Spleen (tissue), 11 donors: ENCODE measurements at regions not wholly inside any gene's neighbourhood (a gene's known extent, or its start where the extent isn't known, plus 50 kb on each side); places are given as distances from the start of the nearest gene placed in this dataset.

Source experiments
- DNase-seq: peaks from one replicate; pipeline ENCODE4 v3.0.0-alpha.2; 2020
- H3K27ac ChIP-seq, 8 donors: fragments of 200-600 bp; sonication (generic) in 7 of 8; 1 replicate in 4 of 8; 2 replicates in 4 of 8; pipeline versions ENCODE4 v1.5.0 to v1.8.0; 2016 to 2021; ENCODE audit warnings: inconsistent platforms in 4 of 8, mild to moderate bottlenecking in 4 of 8, moderate library complexity in 1 of 8
- H3K27me3 ChIP-seq, 7 donors: fragments of 200-600 bp; sonication (generic) in 6 of 7; replicated peaks in 1 of 7; 1 replicate in 4 of 7; 2 replicates in 3 of 7; pipeline versions ENCODE4 v1.5.0 to v1.8.0; 2016 to 2021; ENCODE audit warnings: inconsistent platforms in 3 of 7, mild to moderate bottlenecking in 1 of 7
- H3K36me3 ChIP-seq, 6 donors: fragments of 200-600 bp; sonication (generic) in 5 of 6; 1 replicate in 4 of 6; 2 replicates in 2 of 6; pipeline versions ENCODE4 v1.5.0 to v1.8.0; 2016 to 2021; ENCODE audit warnings: inconsistent platforms in 2 of 6
- H3K4me1 ChIP-seq, 6 donors: fragments of 200-600 bp; sonication (generic) in 5 of 6; 1 replicate in 3 of 6; 2 replicates in 3 of 6; pipeline versions ENCODE4 v1.5.0 to v1.8.0; 2016 to 2021; ENCODE audit warnings: inconsistent platforms in 3 of 6
- H3K4me3 ChIP-seq, 8 donors: fragments of 200-600 bp; sonication (generic) in 7 of 8; 1 replicate in 4 of 8; 2 replicates in 4 of 8; pipeline versions ENCODE4 v1.5.0 to v1.8.0; 2016 to 2021; ENCODE audit warnings: inconsistent platforms in 4 of 8, mild to moderate bottlenecking in 4 of 8, moderate library complexity in 2 of 8
- H3K9me3 ChIP-seq, 8 donors: fragments of 200-600 bp; sonication (generic) in 7 of 8; 1 replicate in 4 of 8; 2 replicates in 4 of 8; pipeline versions ENCODE4 v1.5.0 to v1.8.0; 2016 to 2021; ENCODE audit warnings: inconsistent platforms in 4 of 8
- POLR2A ChIP-seq, 3 donors: fragments of 450-650 bp; IDR thresholded peaks; one replicate each; pipeline ENCODE4 v1.5.1; 2017; ENCODE audit warnings: antibody characterized with exemption in 3 of 3, mild to moderate bottlenecking in 1 of 3
- POLR2AphosphoS5 ChIP-seq, 3 donors: sonication (generic); formaldehyde crosslinking; IDR thresholded peaks; one replicate each; pipeline ENCODE4 v1.5.1; 2017; ENCODE audit warnings: antibody characterized with exemption in 3 of 3
- WGBS, 5 donors: extraction: QIAGEN DNeasy Blood & Tissue Kit in 3 of 5; methylation state at CpG; one replicate each; pipeline versions ENCODE4 v1.1.5 to v1.1.7; 2013 to 2018; 5-methylcytosine and 5-hydroxymethylcytosine counted together
- intact Hi-C: fragments of 100-400 bp; cut with DNase I; formaldehyde crosslinking; loops from one replicate; pipeline ENCODE4 v1.15.0; 2023; ENCODE audit warnings: low total_unique reads
- TF ChIP-seq, protein P1 (sequence below), 11 experiments: fragments of 200-600 bp in 7 of 11; fragments of 450-650 bp in 4 of 11; sonication (generic) in 4 of 11; IDR thresholded peaks in 8 of 11; conservative IDR thresholded peaks in 3 of 11; 1 replicate in 7 of 11; 2 replicates in 4 of 11; pipeline versions ENCODE4 v1.4.0 to v1.8.0; 2016 to 2021; ENCODE audit warnings: antibody characterized with exemption in 11 of 11, inconsistent platforms in 4 of 11, mild to moderate bottlenecking in 1 of 11
- donor health status: healthy with polysubstance abuse.
- donor health status: DM: no; HTN: no; CAD: no; lungs with moderate emphysema.
- donor health status: DM: no; HTN: no; CAD: no.
- donor health status: Bipolar disorder and iron deficiency.
- donor health status: healthy.
- donor health status: DM: no; HTN: no; CAD: no.
- donor health status: DM: yes; HTN: yes; CAD: no.

- H3K27me3 ChIP-seq: peaks cover 0 to 7% (median 0%) of the 10 kb centered on the region in 7 donors
- no peak for DNase-seq
- 57 to 86% (median 71%) methylated on average over 1 of the region's 1 CpG for WGBS, 5 donors
- no peak overlapping the region for H3K4me3 ChIP-seq
- no peaks in the 10 kb centered on the region for H3K36me3 ChIP-seq
- no peak for TF ChIP-seq POLR2AphosphoS5 (IDR thresholded peaks at IDR 0.05)
- TF ChIP-seq, protein P1, sequence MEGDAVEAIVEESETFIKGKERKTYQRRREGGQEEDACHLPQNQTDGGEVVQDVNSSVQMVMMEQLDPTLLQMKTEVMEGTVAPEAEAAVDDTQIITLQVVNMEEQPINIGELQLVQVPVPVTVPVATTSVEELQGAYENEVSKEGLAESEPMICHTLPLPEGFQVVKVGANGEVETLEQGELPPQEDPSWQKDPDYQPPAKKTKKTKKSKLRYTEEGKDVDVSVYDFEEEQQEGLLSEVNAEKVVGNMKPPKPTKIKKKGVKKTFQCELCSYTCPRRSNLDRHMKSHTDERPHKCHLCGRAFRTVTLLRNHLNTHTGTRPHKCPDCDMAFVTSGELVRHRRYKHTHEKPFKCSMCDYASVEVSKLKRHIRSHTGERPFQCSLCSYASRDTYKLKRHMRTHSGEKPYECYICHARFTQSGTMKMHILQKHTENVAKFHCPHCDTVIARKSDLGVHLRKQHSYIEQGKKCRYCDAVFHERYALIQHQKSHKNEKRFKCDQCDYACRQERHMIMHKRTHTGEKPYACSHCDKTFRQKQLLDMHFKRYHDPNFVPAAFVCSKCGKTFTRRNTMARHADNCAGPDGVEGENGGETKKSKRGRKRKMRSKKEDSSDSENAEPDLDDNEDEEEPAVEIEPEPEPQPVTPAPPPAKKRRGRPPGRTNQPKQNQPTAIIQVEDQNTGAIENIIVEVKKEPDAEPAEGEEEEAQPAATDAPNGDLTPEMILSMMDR (IDR thresholded peaks at IDR 0.05 in 8 of 11, conservative IDR thresholded peaks at IDR 0.05 in 3 of 11): no peak
- no peak for TF ChIP-seq POLR2A (IDR thresholded peaks at IDR 0.05)
- H3K9me3 ChIP-seq: no peaks in the 10 kb centered on the region
- no peak overlapping the region for H3K27ac ChIP-seq
- no peaks in the 10 kb centered on the region for H3K4me1 ChIP-seq
- intact Hi-C loops: no loop called here
Observed at GRCh38 chr12:28100717-28101116, 89.5 kb upstream of the CCDC91 start.

- Histone ChIP-seq H3K27ac (no peak overlapping the region), H3K4me3 (no peak overlapping the region), H3K27me3 (no peaks in the 10 kb centered on the region), H3K36me3 (no peaks in the 10 kb centered on the region), H3K4me1 (no peaks in the 10 kb centered on the region), H3K9me3 (no peaks in the 10 kb centered on the region)
- DNase-seq: no peak
- TF ChIP-seq POLR2AphosphoS5 (IDR thresholded peaks at IDR 0.05) (no peak), POLR2A (IDR thresholded peaks at IDR 0.05) (no peak)
- TF ChIP-seq, protein P1 (IDR thresholded peaks at IDR 0.05 in 8 of 11, conservative IDR thresholded peaks at IDR 0.05 in 3 of 11): no peak
- WGBS, 5 donors: 85 to 98% (median 92%) methylated on average over 2 of the region's 2 CpGs
- intact Hi-C loops: no loop called here
Observed at GRCh38 chr12:28104316-28104715, 85.9 kb upstream of the CCDC91 start.

GRCh38 chr12:28104903-28105864, 85.1 kb upstream of the CCDC91 start:
- intact Hi-C loops: no loop called here
- no peak overlapping the region for H3K27ac ChIP-seq
- no peak for DNase-seq
- TF ChIP-seq POLR2AphosphoS5 (IDR thresholded peaks at IDR 0.05): no peak
- no peak for TF ChIP-seq POLR2A (IDR thresholded peaks at IDR 0.05)
- TF ChIP-seq, protein P1 (IDR thresholded peaks at IDR 0.05 in 8 of 11, conservative IDR thresholded peaks at IDR 0.05 in 3 of 11): no peak
- H3K9me3 ChIP-seq: no peaks in the 10 kb centered on the region
- WGBS, 5 donors: 85 to 89% (median 88%) methylated on average over 3 of the region's 3 CpGs
- H3K4me1 ChIP-seq: no peaks in the 10 kb centered on the region
- no peak overlapping the region for H3K4me3 ChIP-seq
- no peaks in the 10 kb centered on the region for H3K36me3 ChIP-seq
- no peaks in the 10 kb centered on the region for H3K27me3 ChIP-seq

DNA sequence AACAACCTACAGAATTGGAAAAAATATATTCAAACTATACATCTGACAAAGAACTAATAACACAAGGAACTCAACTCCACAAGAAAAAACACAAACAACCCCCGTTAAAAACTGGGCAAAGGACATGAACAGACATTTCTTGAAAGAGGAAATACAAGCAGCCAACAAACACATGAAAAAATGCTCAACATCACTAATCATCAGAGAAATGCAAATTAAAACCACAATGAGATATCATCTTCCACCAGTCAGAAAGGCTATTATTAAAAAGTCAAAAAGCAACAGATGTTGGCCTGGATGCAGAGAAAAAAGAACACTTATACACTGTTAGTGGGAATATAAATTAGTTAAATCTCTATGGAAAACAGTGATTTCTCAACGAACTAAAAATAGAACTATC, 82.6 kb upstream of the CCDC91 start:
- intact Hi-C loops: no loop called here
- DNase-seq: no peak
- Histone ChIP-seq H3K36me3 (no peaks in the 10 kb centered on the region), H3K4me3 (no peak overlapping the region), H3K4me1 (no peaks in the 10 kb centered on the region), H3K9me3 (no peaks in the 10 kb centered on the region), H3K27ac (no peak overlapping the region), H3K27me3 (no peaks in the 10 kb centered on the region)
- 55 to 82% (median 71%) methylated on average over 2 of the region's 2 CpGs for whole genome bisulfite sequencing, 5 donors
- TF ChIP-seq, protein P1 (IDR thresholded peaks at IDR 0.05 in 8 of 11, conservative IDR thresholded peaks at IDR 0.05 in 3 of 11): no peak
- TF ChIP-seq POLR2AphosphoS5 (IDR thresholded peaks at IDR 0.05): no peak
- no peak for TF ChIP-seq POLR2A (IDR thresholded peaks at IDR 0.05)
